Mesenteric fat pad (tissue), 1 donor: ENCODE measurements at regions not wholly inside any gene's neighbourhood (a gene's known extent, or its start where the extent isn't known, plus 50 kb on each side); places are given as distances from the start of the nearest gene placed in this dataset.
"Not testable (repeated sequence)": the region's sequence is repeated elsewhere in the genome, so short reads cannot be mapped to it uniquely, and the experiment has no call there.

Experiments
- DNase-seq: peaks from one replicate; pipeline ENCODE4 v3.0.0-alpha.2; 2020; ENCODE audit warnings: low spot score
- donor health status: DM: yes; HTN: yes; CAD: no.

DNA sequence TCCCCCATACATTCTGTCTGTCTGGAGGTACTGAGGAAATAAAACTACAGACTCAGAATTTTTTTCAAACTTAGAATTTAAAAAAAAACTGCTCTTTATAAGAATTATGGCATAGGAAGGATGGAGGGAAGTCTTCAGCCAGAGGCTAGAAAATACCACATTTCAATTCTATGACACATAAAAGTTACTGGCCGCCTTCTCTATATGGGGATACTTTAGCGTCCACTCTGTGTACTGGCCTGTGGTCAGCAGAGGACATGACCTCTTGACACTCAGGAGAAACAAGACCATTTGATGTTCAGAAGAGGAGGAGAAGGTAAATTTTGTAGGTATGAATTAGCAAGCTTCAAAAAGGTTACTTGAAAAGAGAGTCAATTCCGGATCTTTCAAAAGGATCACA, 417.4 kb downstream of the MFSD1 start:
- no peak for DNase-seq

DNA sequence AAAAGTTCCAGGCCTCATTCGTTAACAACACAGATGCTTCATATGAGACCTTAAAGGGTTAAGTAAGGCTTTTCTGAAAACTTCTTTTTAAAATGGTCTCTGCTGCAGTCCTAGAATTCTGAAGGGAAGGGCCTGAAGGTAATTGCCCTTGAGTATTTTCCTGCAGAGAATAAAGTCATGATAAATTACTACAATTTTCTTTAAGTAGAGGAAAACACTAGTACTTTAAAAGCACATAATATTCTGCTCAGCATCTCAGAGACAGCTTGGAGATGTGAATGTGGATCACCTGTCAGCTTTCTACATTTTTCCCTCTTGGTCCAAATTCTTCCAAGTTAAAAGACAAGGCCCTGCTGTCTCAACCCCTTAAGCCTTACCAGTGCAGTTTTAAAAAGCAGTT, 419.5 kb downstream of the MFSD1 start:
- no peak for DNase-seq

DNA sequence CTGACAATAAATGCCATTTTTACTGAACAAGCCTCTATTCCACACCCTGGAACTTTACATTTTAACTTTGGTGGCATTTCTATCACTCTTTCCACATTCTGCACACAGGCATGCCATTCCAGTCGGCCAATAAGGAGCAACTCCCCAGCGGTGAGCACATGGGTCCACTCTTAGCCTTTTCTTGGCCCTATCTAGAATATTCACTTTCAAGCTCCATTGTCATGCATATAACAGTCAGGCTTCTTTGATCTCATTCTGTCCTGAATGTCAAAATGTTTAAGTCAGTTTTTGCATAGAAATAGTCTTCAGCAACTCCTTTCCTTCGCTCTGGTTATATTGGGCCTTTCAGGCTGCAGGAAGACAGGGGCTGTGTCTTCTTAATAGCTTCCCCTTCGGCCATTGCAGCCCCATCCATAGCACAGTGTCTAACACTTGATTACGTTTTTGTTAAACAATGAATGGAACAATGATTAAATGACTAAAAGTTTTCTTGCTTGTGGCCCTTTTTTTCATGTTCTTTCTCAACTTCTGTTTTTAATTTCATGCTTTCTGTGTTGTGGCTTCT, 427.3 kb downstream of the MFSD1 start:
- no peak for DNase-seq

- DNase-seq = no peak
Observed at GRCh38 chr3:159232966-159233365, 431.1 kb downstream of the MFSD1 start.

GRCh38 chr3:159233734-159234133, 431.9 kb downstream of the MFSD1 start:
- DNase-seq = no peak

- no peak for DNase-seq
Observed at GRCh38 chr3:159234306-159234705, 432.5 kb downstream of the MFSD1 start.

GRCh38 chr3:159236321-159236720, 434.5 kb downstream of the MFSD1 start:
- no peak for DNase-seq

- DNase-seq = no peak
Observed at GRCh38 chr3:159237226-159237625, 435.4 kb downstream of the MFSD1 start.

- no peak for DNase-seq
Observed at GRCh38 chr3:159238646-159239045, 436.8 kb downstream of the MFSD1 start.

DNA sequence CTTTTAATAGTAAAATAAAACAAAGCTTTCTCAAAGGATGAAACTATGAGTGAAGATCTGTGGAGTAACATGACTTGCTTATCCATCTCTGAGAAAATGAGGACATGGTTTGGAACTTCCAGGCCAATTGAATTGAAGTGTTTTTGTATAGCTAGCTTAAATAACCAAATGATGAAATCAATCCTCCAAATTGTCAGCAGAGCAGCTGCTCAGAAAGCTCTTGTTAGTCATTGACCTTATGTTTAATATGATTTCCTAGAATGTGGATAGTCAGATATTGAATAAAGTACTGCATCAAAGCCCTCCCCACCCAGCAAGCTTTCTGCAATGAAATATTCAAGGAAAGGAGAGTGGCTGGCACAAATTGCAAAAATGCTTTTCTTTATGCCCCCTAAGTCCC, 437.2 kb downstream of the MFSD1 start:
- no peak for DNase-seq

DNA sequence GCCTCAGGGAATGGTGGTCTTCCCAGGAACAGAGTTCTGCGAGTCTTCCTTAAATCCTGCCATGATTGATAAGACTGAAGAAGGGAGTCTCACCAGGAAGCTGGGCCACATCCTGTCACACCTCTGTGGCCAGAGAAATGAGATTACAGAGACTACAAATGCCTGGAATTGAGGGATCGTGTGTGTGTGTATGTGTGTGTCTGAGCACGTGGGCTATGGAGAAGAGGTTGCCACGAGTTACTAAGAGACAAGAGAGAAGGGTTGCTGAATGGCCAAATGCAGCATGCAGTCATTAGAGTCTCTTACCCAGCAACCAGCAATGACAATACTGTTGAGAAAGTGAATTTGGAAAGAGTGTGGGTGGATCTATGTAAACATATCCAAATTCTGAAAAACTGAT, 443.1 kb downstream of the MFSD1 start:
- no peak for DNase-seq

DNA sequence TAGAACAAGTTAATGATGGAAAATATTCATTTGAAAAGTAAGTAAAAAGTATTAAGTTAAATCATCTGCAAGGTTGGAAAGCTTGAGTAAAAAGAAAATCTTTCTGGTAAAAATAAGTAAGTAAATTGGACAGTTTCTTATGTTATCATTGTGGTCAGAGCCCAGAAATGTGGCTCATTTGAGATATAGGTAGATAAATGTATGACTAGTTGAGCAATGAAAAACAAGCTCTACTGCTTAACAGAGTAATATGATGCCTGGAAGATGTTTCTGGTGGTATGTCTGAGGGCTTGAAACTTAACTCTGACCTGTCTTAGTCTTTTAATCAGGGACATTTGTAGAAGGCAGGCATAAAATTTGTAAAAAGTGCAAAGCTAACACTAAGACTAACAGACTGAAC, 444.0 kb downstream of the MFSD1 start:
- DNase-seq = no peak

DNA sequence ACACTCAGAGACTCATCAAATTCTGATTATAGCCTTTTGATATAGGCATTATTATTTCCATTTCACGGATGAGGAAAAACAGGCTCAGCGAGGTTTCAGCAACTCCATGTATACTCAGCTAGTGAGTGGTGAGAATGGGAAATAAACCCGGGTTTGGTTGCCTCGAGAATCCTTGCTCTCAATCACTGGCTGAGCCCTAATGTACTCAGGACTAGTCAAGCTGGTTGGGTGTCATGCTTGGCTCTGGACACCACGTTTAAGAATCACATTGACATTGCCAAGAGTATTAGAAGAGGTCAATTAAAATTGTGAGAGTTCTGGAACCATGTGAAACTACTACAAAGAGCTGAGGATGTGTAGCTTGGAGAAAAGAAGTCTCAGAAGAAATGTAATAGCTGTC, 444.5 kb downstream of the MFSD1 start:
- DNase-seq = no peak

DNA sequence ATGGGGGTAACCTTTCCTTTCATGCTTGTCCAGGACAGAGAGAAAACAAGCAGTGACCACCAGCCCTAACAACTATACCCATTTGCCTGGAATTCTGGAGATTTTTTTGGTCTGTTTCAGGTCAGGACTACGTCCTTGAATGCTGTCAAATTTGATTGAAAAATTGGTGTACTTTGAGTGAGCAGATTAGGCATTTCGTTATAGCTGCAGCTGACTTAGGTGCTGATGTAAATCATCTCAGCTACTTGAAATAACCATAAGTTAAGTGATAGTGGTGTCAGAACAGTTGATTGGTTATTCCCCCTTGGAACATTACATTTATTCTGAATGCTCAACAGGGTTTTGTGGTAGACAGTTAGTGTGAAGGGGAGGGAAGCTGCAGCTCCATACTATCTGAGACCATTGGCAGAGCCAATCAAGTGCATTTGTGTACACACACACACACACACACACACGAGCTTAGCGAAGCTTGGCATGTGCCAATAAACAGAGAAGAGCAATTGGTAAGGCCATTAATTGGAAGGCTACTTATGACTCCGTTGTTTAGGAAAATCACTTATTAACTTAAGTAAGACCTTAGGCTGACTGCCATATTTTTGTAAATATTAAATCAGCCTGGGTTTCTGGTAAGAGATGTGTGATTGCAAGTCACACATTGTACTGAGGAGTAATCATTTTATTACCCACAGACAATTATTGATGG, 447.8 kb downstream of the MFSD1 start:
- DNase-seq = no peak

- DNase-seq = no peak
Observed at GRCh38 chr3:159250961-159251360, 449.1 kb downstream of the MFSD1 start.

DNA sequence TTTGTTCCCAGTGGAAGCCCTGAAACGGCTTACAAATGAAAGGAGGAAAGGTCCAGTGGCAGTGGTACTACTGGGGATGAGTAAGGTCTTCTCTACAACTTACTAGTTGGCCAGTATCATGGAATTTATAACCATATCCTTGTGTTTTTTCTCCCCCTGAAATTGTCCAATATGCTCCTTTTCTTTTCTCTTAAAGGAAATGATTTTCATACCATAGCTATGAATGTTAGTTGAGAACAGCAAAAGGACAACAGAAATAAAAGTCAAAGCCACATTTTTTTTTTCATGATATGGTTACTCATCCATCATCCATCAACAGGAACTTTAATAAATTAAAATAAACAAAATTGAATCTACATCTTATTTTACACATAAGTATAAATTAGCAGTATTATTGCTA, 450.4 kb downstream of the MFSD1 start:
- DNase-seq = no peak

DNA sequence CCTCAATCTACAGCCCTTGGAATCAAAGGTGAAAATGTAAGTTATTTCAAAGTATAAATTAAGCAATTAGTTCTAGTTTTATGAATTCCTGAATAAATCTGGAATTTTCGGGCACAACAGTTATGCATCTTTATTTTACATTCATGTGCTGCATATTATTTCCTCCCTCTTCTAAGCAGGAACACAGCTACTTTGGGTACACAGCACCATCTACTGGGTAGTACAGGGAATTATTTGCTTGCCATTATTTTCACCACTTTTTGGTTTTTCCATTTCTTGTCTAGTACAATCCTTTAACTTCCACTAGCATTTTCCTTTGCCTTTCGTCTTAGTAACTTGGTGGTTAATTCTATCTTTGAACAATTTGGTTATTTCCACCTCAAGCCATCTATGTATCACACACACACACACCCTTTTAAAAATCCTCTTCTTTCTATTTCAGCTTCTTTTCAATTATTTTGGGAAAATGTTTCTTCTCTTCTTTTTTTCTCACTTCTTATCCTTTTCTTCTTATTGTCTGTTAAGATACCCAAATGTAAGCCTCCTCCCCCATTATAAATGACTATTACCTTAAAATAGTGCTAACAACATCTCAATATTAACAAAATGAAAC, 451.0 kb downstream of the MFSD1 start:
- DNase-seq = no peak

- DNase-seq = no peak
Observed at GRCh38 chr3:159253860-159254259, 452.0 kb downstream of the MFSD1 start.

GRCh38 chr3:159257954-159258353, 456.1 kb downstream of the MFSD1 start:
- DNase-seq = no peak

DNA sequence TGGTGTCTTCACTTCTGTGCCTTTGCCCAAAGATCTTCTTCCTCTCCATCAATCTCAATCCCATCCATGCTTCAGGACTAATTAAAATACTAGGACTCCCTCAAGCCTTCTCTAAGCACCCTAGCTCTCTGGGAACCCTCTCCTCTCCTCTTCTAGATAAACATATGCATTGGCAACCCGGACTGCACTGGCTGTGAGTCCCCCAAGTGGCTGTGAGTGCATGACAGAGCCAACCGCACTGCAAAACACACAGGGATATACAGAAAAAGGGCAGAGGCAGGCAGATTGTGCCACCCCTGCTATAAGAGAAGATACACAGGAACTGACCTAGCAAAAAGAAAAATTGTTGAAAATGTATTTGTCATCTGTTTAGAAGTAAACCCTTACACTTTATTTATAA, 457.1 kb downstream of the MFSD1 start:
- no peak for DNase-seq

- DNase-seq = no peak
Observed at GRCh38 chr3:159260049-159260662, 458.3 kb downstream of the MFSD1 start.

DNA sequence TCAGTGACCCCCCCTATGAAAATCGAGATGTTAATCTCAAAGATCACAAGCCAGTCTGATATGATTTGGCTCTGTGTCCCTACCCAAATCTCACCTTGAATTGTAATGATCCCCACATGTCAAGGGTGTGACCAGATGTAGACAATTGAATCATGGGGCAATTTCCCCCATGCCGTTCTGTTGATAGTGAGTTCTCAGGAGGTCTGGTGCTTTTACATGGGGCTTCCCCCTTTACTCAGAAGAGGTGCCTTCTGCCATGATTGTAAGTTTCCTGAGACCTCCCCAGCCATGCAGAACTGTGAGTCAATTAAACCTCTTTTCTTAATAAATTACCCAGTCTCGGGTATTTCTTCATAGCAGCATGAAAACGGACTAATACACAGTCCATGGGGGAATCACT, 459.5 kb downstream of the MFSD1 start:
- DNase-seq = not testable (repeated sequence)
